Endothelial cell (in vitro differentiated cells): ENCODE measurements at regions not wholly inside any gene's neighbourhood (a gene's known extent, or its start where the extent isn't known, plus 50 kb on each side); places are given as distances from the start of the nearest gene placed in this dataset.

ENCODE experiments used
- DNase-seq: peaks from one replicate; pipeline ENCODE4 v3.0.0; 2021; ENCODE audit warnings: low spot score
- H3K27ac Mint-ChIP-seq: one replicate; pipeline ENCODE4 v1.8.0; 2021; ENCODE audit warnings: mixed read lengths, inconsistent platforms; ENCODE audit not compliant: unreplicated experiment
- H3K27me3 Mint-ChIP-seq: one replicate; pipeline ENCODE4 v1.8.0; 2021; ENCODE audit warnings: mild to moderate bottlenecking, moderate library complexity, mixed read lengths, inconsistent platforms; ENCODE audit not compliant: unreplicated experiment
- H3K36me3 Mint-ChIP-seq: one replicate; pipeline ENCODE4 v1.8.0; 2021; ENCODE audit warnings: mild to moderate bottlenecking, low read depth, mixed read lengths, inconsistent platforms; ENCODE audit not compliant: unreplicated experiment
- H3K4me1 Mint-ChIP-seq: one replicate; pipeline ENCODE4 v1.8.0; 2021; ENCODE audit warnings: mild to moderate bottlenecking, mixed read lengths, inconsistent platforms; ENCODE audit not compliant: unreplicated experiment
- H3K4me3 Mint-ChIP-seq: one replicate; pipeline ENCODE4 v1.8.0; 2021; ENCODE audit warnings: mild to moderate bottlenecking, mixed read lengths, inconsistent platforms; ENCODE audit not compliant: unreplicated experiment
- H3K9me3 Mint-ChIP-seq: one replicate; pipeline ENCODE4 v1.8.0; 2021; ENCODE audit warnings: mixed read lengths, inconsistent platforms; ENCODE audit not compliant: unreplicated experiment
- CTCF ChIP-seq: fragments of 200-600 bp; sonication (generic); IDR thresholded peaks from one replicate; pipeline ENCODE4 v1.5.0; 2021; ENCODE audit warnings: antibody characterized with exemption; ENCODE audit not compliant: unreplicated experiment

- DNase-seq, result no peak
- Mint-ChIP-seq H3K36me3 (no peaks in the 10 kb centered on the region), H3K4me3 (no peak overlapping the region), H3K27me3 (peaks cover 2% of the 10 kb centered on the region), H3K9me3 (no peaks in the 10 kb centered on the region), H3K4me1 (no peaks in the 10 kb centered on the region), H3K27ac (no peak overlapping the region)
- no peak for TF ChIP-seq CTCF
Observed at GRCh38 chr10:2688958-2689357, 378.4 kb upstream of the PFKP start.

GRCh38 chr10:2686691-2687090 lies 380.7 kb upstream of the PFKP start:
- Mint-ChIP-seq H3K36me3 (no peaks in the 10 kb centered on the region), H3K4me1 (no peaks in the 10 kb centered on the region), H3K27me3 (peaks cover 2% of the 10 kb centered on the region), H3K4me3 (no peak overlapping the region), H3K27ac (no peak overlapping the region), H3K9me3 (no peaks in the 10 kb centered on the region)
- no peak for DNase-seq
- TF ChIP-seq CTCF, result no peak

GRCh38 chr10:2682491-2682890 lies 384.9 kb upstream of the PFKP start:
- H3K27me3 Mint-ChIP-seq, result no peaks in the 10 kb centered on the region
- H3K9me3 Mint-ChIP-seq, result no peaks in the 10 kb centered on the region
- no peaks in the 10 kb centered on the region for H3K36me3 Mint-ChIP-seq
- DNase-seq, result no peak
- no peak overlapping the region for H3K27ac Mint-ChIP-seq
- TF ChIP-seq CTCF, result no peak
- H3K4me1 Mint-ChIP-seq, result peaks cover 6% of the 10 kb centered on the region
- H3K4me3 Mint-ChIP-seq, result no peak overlapping the region

GRCh38 chr10:2681891-2682290 lies 385.5 kb upstream of the PFKP start:
- no peak for TF ChIP-seq CTCF
- Mint-ChIP-seq H3K4me1 (peaks cover 6% of the 10 kb centered on the region), H3K36me3 (no peaks in the 10 kb centered on the region), H3K4me3 (no peak overlapping the region), H3K9me3 (no peaks in the 10 kb centered on the region), H3K27me3 (no peaks in the 10 kb centered on the region), H3K27ac (no peak overlapping the region)
- DNase-seq, result no peak

DNA sequence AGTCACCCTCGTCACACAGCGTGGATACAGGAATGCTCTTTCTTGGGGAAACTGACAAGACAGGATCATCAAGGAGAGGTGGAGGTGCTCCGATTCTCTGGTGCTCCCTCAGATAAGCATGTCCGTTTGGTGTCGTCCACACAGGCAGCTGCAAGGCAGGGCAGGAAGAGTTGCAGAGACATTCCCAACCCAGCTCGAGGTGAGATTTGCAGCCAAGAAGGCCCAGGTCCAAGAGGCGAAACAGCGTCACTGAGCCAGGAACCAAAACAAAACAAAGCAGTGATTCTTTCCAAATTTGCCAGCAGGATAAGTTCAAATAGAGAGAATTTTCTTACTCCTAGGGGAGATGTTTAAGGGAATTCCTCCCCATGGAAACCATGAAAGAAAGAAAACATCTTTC lies 386.5 kb upstream of the PFKP start:
- no peak for TF ChIP-seq CTCF
- H3K4me1 Mint-ChIP-seq, result peaks cover 6% of the 10 kb centered on the region

More for the DNA sequence above, 386.5 kb upstream of the PFKP start:
- no peaks in the 10 kb centered on the region for H3K36me3 Mint-ChIP-seq
- no peak overlapping the region for H3K4me3 Mint-ChIP-seq
- H3K9me3 Mint-ChIP-seq, result no peaks in the 10 kb centered on the region
- H3K27me3 Mint-ChIP-seq, result no peaks in the 10 kb centered on the region
- no peak overlapping the region for H3K27ac Mint-ChIP-seq
- DNase-seq, result no peak
